ENCODE measurements at regions not wholly inside any gene's neighbourhood (a gene's known extent, or its start where the extent isn't known, plus 50 kb on each side); places are given as distances from the start of the nearest gene placed in this dataset.

- H3K4ac ChIP-seq (ENCODE audit: low read depth in 1 of 2, low read length in 2 of 2): no peak overlapping the region
- peaks cover 17% of the 10 kb centered on the region for H3K4me1 ChIP-seq (ENCODE audit: control insufficient read depth, insufficient read depth, low read depth, low read length)
- H2BK12ac ChIP-seq (ENCODE audit: low read length in 2 of 2): no peak overlapping the region
- 38% methylated on average over 4 of the region's 5 CpGs for WGBS
- peaks cover 0 to 6% of the 10 kb centered on the region in 2 experiments for H3K36me3 ChIP-seq (ENCODE audit: control insufficient read depth in 1 of 2, insufficient read depth in 2 of 2, low read depth in 1 of 2, low read length in 2 of 2)
- H3K18ac ChIP-seq (ENCODE audit: low read depth in 1 of 2, low read length in 2 of 2): no peak overlapping the region
- H3K4me2 ChIP-seq (ENCODE audit: low read length, poor library complexity, severe bottlenecking): no peak overlapping the region
- H2BK120ac ChIP-seq (ENCODE audit: low read depth, low read length): no peak overlapping the region
- H3K27ac ChIP-seq (ENCODE audit: low read length, poor library complexity, severe bottlenecking): no peak overlapping the region
- H4K91ac ChIP-seq (ENCODE audit: low read length): peak overlapping the region; percentile 28
- H3K4me3 ChIP-seq (ENCODE audit: insufficient read depth in 1 of 2, low read depth in 1 of 2, low read length in 2 of 2): no peak overlapping the region
- no peak for DNase-seq
- H3K9me3 ChIP-seq (ENCODE audit: control insufficient read depth, low read length): no peaks in the 10 kb centered on the region
- no peak overlapping the region for H4K8ac ChIP-seq (ENCODE audit: low read length)
- H3K27me3 ChIP-seq (ENCODE audit: control insufficient read depth in 1 of 2, insufficient read depth in 1 of 2, low read length in 2 of 2): no peaks in the 10 kb centered on the region
- no peak overlapping the region for H3K14ac ChIP-seq (ENCODE audit: low read length in 2 of 2)
- H2BK15ac ChIP-seq (ENCODE audit: low read depth, poor library complexity, severe bottlenecking): no peak overlapping the region
- no peak overlapping the region for H2AFZ ChIP-seq (ENCODE audit: low read depth, low read length)
- peak overlapping the region; percentile 79 for H3K9ac ChIP-seq (ENCODE audit: low read length)
- H3K79me1 ChIP-seq (replicated peaks; ENCODE audit: low read length, poor library complexity, severe bottlenecking): no peaks in the 10 kb centered on the region
- no peak overlapping the region for H3K23ac ChIP-seq (ENCODE audit: low read length in 2 of 2)
- no peak overlapping the region for H2AK5ac ChIP-seq (ENCODE audit: low read length, severe bottlenecking)
- no peak overlapping the region for H2BK5ac ChIP-seq (ENCODE audit: low read depth, low read length, poor library complexity, severe bottlenecking)
Measured at GRCh38 chr4:26030260-26030667, 116.2 kb downstream of the SMIM20 start.

- DNase-seq: no peak
- Histone ChIP-seq H3K23ac (ENCODE audit: low read length in 2 of 2) (no peak overlapping the region), H3K9me3 (ENCODE audit: control insufficient read depth, low read length) (no peaks in the 10 kb centered on the region), H3K4me3 (ENCODE audit: insufficient read depth in 1 of 2, low read depth in 1 of 2, low read length in 2 of 2) (no peak overlapping the region), H2BK12ac (ENCODE audit: low read length in 2 of 2) (no peak overlapping the region), H3K27ac (ENCODE audit: low read length, poor library complexity, severe bottlenecking) (no peak overlapping the region), H3K79me1 (replicated peaks; ENCODE audit: low read length, poor library complexity, severe bottlenecking) (no peaks in the 10 kb centered on the region), H3K4me2 (ENCODE audit: low read length, poor library complexity, severe bottlenecking) (no peak overlapping the region), H2BK120ac (ENCODE audit: low read depth, low read length) (no peak overlapping the region), H2BK15ac (ENCODE audit: low read depth, poor library complexity, severe bottlenecking) (no peak overlapping the region), H2BK5ac (ENCODE audit: low read depth, low read length, poor library complexity, severe bottlenecking) (no peak overlapping the region), H3K27me3 (ENCODE audit: control insufficient read depth in 1 of 2, insufficient read depth in 1 of 2, low read length in 2 of 2) (no peaks in the 10 kb centered on the region), H3K4ac (ENCODE audit: low read depth in 1 of 2, low read length in 2 of 2) (no peak overlapping the region), H3K9ac (ENCODE audit: low read length) (peak overlapping the region; percentile 79), H3K4me1 (ENCODE audit: control insufficient read depth, insufficient read depth, low read depth, low read length) (peaks cover 17% of the 10 kb centered on the region), H3K14ac (ENCODE audit: low read length in 2 of 2) (no peak overlapping the region), H2AFZ (ENCODE audit: low read depth, low read length) (no peak overlapping the region), H4K8ac (ENCODE audit: low read length) (no peak overlapping the region), H3K36me3 (ENCODE audit: control insufficient read depth in 1 of 2, insufficient read depth in 2 of 2, low read depth in 1 of 2, low read length in 2 of 2) (peaks cover 0 to 2% of the 10 kb centered on the region in 2 experiments), H2AK5ac (ENCODE audit: low read length, severe bottlenecking) (no peak overlapping the region), H3K18ac (ENCODE audit: low read depth in 1 of 2, low read length in 2 of 2) (no peak overlapping the region), H4K91ac (ENCODE audit: low read length) (no peak overlapping the region)
- 92% methylated on average over 7 of the region's 8 CpGs for WGBS
Measured at GRCh38 chr4:26030780-26031179, 116.8 kb downstream of the SMIM20 start.

- 85% methylated on average over 4 of the region's 4 CpGs for WGBS
- H3K9me3 ChIP-seq (ENCODE audit: control insufficient read depth, low read length): no peaks in the 10 kb centered on the region
Measured at GRCh38 chr4:26031704-26032103, 117.7 kb downstream of the SMIM20 start.

GRCh38 chr4:26032142-26032541 lies 118.1 kb downstream of the SMIM20 start:
- H2AK5ac ChIP-seq (ENCODE audit: low read length, severe bottlenecking): no peak overlapping the region
- peak overlapping the region; percentile 75 for H3K27ac ChIP-seq (ENCODE audit: low read length, poor library complexity, severe bottlenecking)
- no peaks in the 10 kb centered on the region for H3K9me3 ChIP-seq (ENCODE audit: control insufficient read depth, low read length)
- H2BK5ac ChIP-seq (ENCODE audit: low read depth, low read length, poor library complexity, severe bottlenecking): no peak overlapping the region
- H2BK120ac ChIP-seq (ENCODE audit: low read depth, low read length): no peak overlapping the region
- no peak overlapping the region for H3K14ac ChIP-seq (ENCODE audit: low read length in 2 of 2)
- H3K4me3 ChIP-seq (ENCODE audit: insufficient read depth in 1 of 2, low read depth in 1 of 2, low read length in 2 of 2): no peak overlapping the region
- H3K36me3 ChIP-seq (ENCODE audit: control insufficient read depth in 1 of 2, insufficient read depth in 2 of 2, low read depth in 1 of 2, low read length in 2 of 2): no peaks in the 10 kb centered on the region
- no peak overlapping the region for H2BK12ac ChIP-seq (ENCODE audit: low read length in 2 of 2)
- peak; percentile 58 for DNase-seq
- peaks cover 19% of the 10 kb centered on the region for H3K4me1 ChIP-seq (ENCODE audit: control insufficient read depth, insufficient read depth, low read depth, low read length)
- H2AFZ ChIP-seq (ENCODE audit: low read depth, low read length): no peak overlapping the region
- no peak overlapping the region for H3K23ac ChIP-seq (ENCODE audit: low read length in 2 of 2)
- 67% methylated on average over 6 of the region's 6 CpGs for WGBS
- H3K79me1 ChIP-seq (replicated peaks; ENCODE audit: low read length, poor library complexity, severe bottlenecking): no peaks in the 10 kb centered on the region
- no peak overlapping the region for H3K4ac ChIP-seq (ENCODE audit: low read depth in 1 of 2, low read length in 2 of 2)
- H3K18ac ChIP-seq (ENCODE audit: low read depth in 1 of 2, low read length in 2 of 2): no peak overlapping the region
- H4K91ac ChIP-seq (ENCODE audit: low read length): no peak overlapping the region
- no peak overlapping the region for H2BK15ac ChIP-seq (ENCODE audit: low read depth, poor library complexity, severe bottlenecking)
- H3K27me3 ChIP-seq (ENCODE audit: control insufficient read depth in 1 of 2, insufficient read depth in 1 of 2, low read length in 2 of 2): no peaks in the 10 kb centered on the region
- H4K8ac ChIP-seq (ENCODE audit: low read length): no peak overlapping the region
- H3K4me2 ChIP-seq (ENCODE audit: low read length, poor library complexity, severe bottlenecking): no peak overlapping the region
- peak overlapping the region; percentile 75 for H3K9ac ChIP-seq (ENCODE audit: low read length)

More at GRCh38 chr4:26031704-26032103, 117.7 kb downstream of the SMIM20 start:
- Histone ChIP-seq H3K27me3 (ENCODE audit: control insufficient read depth in 1 of 2, insufficient read depth in 1 of 2, low read length in 2 of 2) (no peaks in the 10 kb centered on the region), H2BK5ac (ENCODE audit: low read depth, low read length, poor library complexity, severe bottlenecking) (no peak overlapping the region), H3K18ac (ENCODE audit: low read depth in 1 of 2, low read length in 2 of 2) (no peak overlapping the region), H3K9ac (ENCODE audit: low read length) (peak overlapping the region; percentile 75), H3K4me2 (ENCODE audit: low read length, poor library complexity, severe bottlenecking) (no peak overlapping the region), H3K27ac (ENCODE audit: low read length, poor library complexity, severe bottlenecking) (no peak overlapping the region), H2AFZ (ENCODE audit: low read depth, low read length) (no peak overlapping the region), H2BK15ac (ENCODE audit: low read depth, poor library complexity, severe bottlenecking) (no peak overlapping the region), H3K4ac (ENCODE audit: low read depth in 1 of 2, low read length in 2 of 2) (no peak overlapping the region), H3K79me1 (replicated peaks; ENCODE audit: low read length, poor library complexity, severe bottlenecking) (no peaks in the 10 kb centered on the region), H4K91ac (ENCODE audit: low read length) (no peak overlapping the region), H4K8ac (ENCODE audit: low read length) (no peak overlapping the region), H3K4me1 (ENCODE audit: control insufficient read depth, insufficient read depth, low read depth, low read length) (peaks cover 19% of the 10 kb centered on the region), H3K4me3 (ENCODE audit: insufficient read depth in 1 of 2, low read depth in 1 of 2, low read length in 2 of 2) (no peak overlapping the region), H2AK5ac (ENCODE audit: low read length, severe bottlenecking) (no peak overlapping the region), H3K36me3 (ENCODE audit: control insufficient read depth in 1 of 2, insufficient read depth in 2 of 2, low read depth in 1 of 2, low read length in 2 of 2) (no peaks in the 10 kb centered on the region), H3K14ac (ENCODE audit: low read length in 2 of 2) (no peak overlapping the region), H3K23ac (ENCODE audit: low read length in 2 of 2) (no peak overlapping the region), H2BK12ac (ENCODE audit: low read length in 2 of 2) (no peak overlapping the region), H2BK120ac (ENCODE audit: low read depth, low read length) (no peak overlapping the region)
- DNase-seq: no peak
